ENCODE measurements at regions not wholly inside any gene's neighbourhood (a gene's known extent, or its start where the extent isn't known, plus 50 kb on each side); places are given as distances from the start of the nearest gene placed in this dataset.

GRCh38 chr11:45341372-45341771 is 55.2 kb upstream of the SYT13 start:
- Histone ChIP-seq H3K4me1 (ENCODE audit: insufficient read depth, low read length, poor library complexity, severe bottlenecking) (peaks cover 23% of the 10 kb centered on the region), H3K36me3 (ENCODE audit: insufficient read depth, low read length) (no peaks in the 10 kb centered on the region), H3K79me2 (ENCODE audit: insufficient read depth, low read depth, low read length) (no peaks in the 10 kb centered on the region), H2AFZ (ENCODE audit: low read length) (no peak overlapping the region), H3K9me3 (ENCODE audit: low read length) (no peaks in the 10 kb centered on the region), H3K4me2 (ENCODE audit: low read length) (no peak overlapping the region), H4K20me1 (ENCODE audit: insufficient read depth, low read length) (no peaks in the 10 kb centered on the region), H3K4me3 (ENCODE audit: low read depth, low read length, poor library complexity, severe bottlenecking) (no peak overlapping the region), H3K9me2 (ENCODE audit: insufficient read depth, low read length) (no peaks in the 10 kb centered on the region), H3K27ac (ENCODE audit: low read depth, low read length, poor library complexity, severe bottlenecking) (no peak overlapping the region)
- intact Hi-C loops (cut with micrococcal nuclease; ENCODE audit: unreplicated experiment), result no loop called here
- ChIA-PET CTCF (ENCODE audit: unreplicated experiment) (no interaction called here), POLR2A (interaction anchor here (0.7 kb wide), 1 partner anchor 728 kb away, joined by 7 read pairs; no protein-coding TSS in a partner anchor)
- TF ChIP-seq CTCF (conservative IDR thresholded peaks at IDR 0.05; ENCODE audit: low read length) (no peak), EZH2phosphoT487 (IDR thresholded peaks at IDR 0.05; ENCODE audit: borderline replicate concordance, low read depth, low read length) (no peak)
- no TSS peak for BruUV-seq (replicated peaks)
- DNase-seq (ENCODE audit: low spot score), result no peak

GRCh38 chr11:45339729-45340519 is 53.8 kb upstream of the SYT13 start:
- Histone ChIP-seq H3K9me3 (ENCODE audit: low read length) (no peaks in the 10 kb centered on the region), H4K20me1 (ENCODE audit: insufficient read depth, low read length) (no peaks in the 10 kb centered on the region), H2AFZ (ENCODE audit: low read length) (peak overlapping the region; percentile 90), H3K4me2 (ENCODE audit: low read length) (peak overlapping the region; percentile 94), H3K9me2 (ENCODE audit: insufficient read depth, low read length) (no peaks in the 10 kb centered on the region), H3K4me1 (ENCODE audit: insufficient read depth, low read length, poor library complexity, severe bottlenecking) (peaks cover 35% of the 10 kb centered on the region), H3K4me3 (ENCODE audit: low read depth, low read length, poor library complexity, severe bottlenecking) (peak overlapping the region; percentile 66), H3K79me2 (ENCODE audit: insufficient read depth, low read depth, low read length) (no peaks in the 10 kb centered on the region), H3K36me3 (ENCODE audit: insufficient read depth, low read length) (no peaks in the 10 kb centered on the region), H3K27ac (ENCODE audit: low read depth, low read length, poor library complexity, severe bottlenecking) (no peak overlapping the region)
- DNase-seq (ENCODE audit: low spot score), result peak; percentile 90
- no TSS peak for BruUV-seq (replicated peaks)
- intact Hi-C loops (cut with micrococcal nuclease; ENCODE audit: unreplicated experiment), result loop anchor here (5.0 kb wide), 1 partner anchor 413 kb away; no protein-coding TSS in a partner anchor
- ChIA-PET POLR2A (no interaction called here), CTCF (ENCODE audit: unreplicated experiment) (no interaction called here)
- peak; percentile 87 for TF ChIP-seq CTCF (conservative IDR thresholded peaks at IDR 0.05; ENCODE audit: low read length)
- no peak for TF ChIP-seq EZH2phosphoT487 (IDR thresholded peaks at IDR 0.05; ENCODE audit: borderline replicate concordance, low read depth, low read length)
